Astrocyte (in vitro differentiated cells and primary cell): ENCODE measurements at regions not wholly inside any gene's neighbourhood (a gene's known extent, or its start where the extent isn't known, plus 50 kb on each side); places are given as distances from the start of the nearest gene placed in this dataset.
"Not testable (repeated sequence)": the region's sequence is repeated elsewhere in the genome, so short reads cannot be mapped to it uniquely, and the experiment has no call there.

Experiments used
- CTCF ChIP-seq: IDR thresholded peaks from 2 replicates; pipeline ENCODE4 v1.5.1; 2011; ENCODE audit warnings: low read depth, mild to moderate bottlenecking, inconsistent platforms, low read length, moderate library complexity; ENCODE audit not compliant: insufficient read depth
- EZH2 ChIP-seq: IDR thresholded peaks from 2 replicates; pipeline ENCODE4 v1.6.1; 2012; ENCODE audit warnings: mild to moderate bottlenecking, low read length, inconsistent platforms; ENCODE audit not compliant: insufficient read depth

GRCh38 chr7:45289611-45290010, 132.0 kb downstream of the RAMP3 start:
- TF ChIP-seq CTCF, EZH2: not testable (repeated sequence)
